ENCODE measurements at regions not wholly inside any gene's neighbourhood (a gene's known extent, or its start where the extent isn't known, plus 50 kb on each side); places are given as distances from the start of the nearest gene placed in this dataset.

- TF ChIP-seq ZNF462 (CRISPR knock-in tag; IDR thresholded peaks at IDR 0.05) (no peak), EZH2 (IDR thresholded peaks at IDR 0.05; ENCODE audit: low read depth, unreplicated experiment) (no peak), ZNF114 (CRISPR knock-in tag; IDR thresholded peaks at IDR 0.05) (no peak), CTCF (conservative IDR thresholded peaks at IDR 0.05; ENCODE audit: low read depth in 2 of 2) (no peak)
These were observed 1014.8 kb upstream of the FBXO33 start (continued) for GRCh38 chr14:40447017-40447416.

- Mint-ChIP-seq H3K27me3 (ENCODE audit: insufficient read depth, low read depth, poor library complexity) (no peaks in the 10 kb centered on the region), H3K27ac (no peak overlapping the region), H3K4me3 (no peak overlapping the region), H3K36me3 (ENCODE audit: low read depth) (no peaks in the 10 kb centered on the region), H3K4me1 (no peaks in the 10 kb centered on the region), H3K9me3 (no peaks in the 10 kb centered on the region)
- Histone ChIP-seq H2AFZ (no peak overlapping the region), H3K27ac (ENCODE audit: low read depth) (no peak overlapping the region), H3K4me2 (no peak overlapping the region), H3F3A (replicated peaks; ENCODE audit: low read depth) (no peaks in the 10 kb centered on the region), H3K36me3 (ENCODE audit: insufficient read depth) (no peaks in the 10 kb centered on the region), H3K27me3 (ENCODE audit: insufficient read depth) (no peaks in the 10 kb centered on the region), H3K79me2 (replicated peaks; ENCODE audit: insufficient read depth) (no peaks in the 10 kb centered on the region), H3K4me1 (ENCODE audit: insufficient read depth) (no peaks in the 10 kb centered on the region), H4K20me1 (replicated peaks; ENCODE audit: insufficient read depth) (no peaks in the 10 kb centered on the region), H3K9me2 (ENCODE audit: insufficient read depth) (0 out of 2 replicates have a peak, but pooled peaks cover 3% of the 10 kb centered on the region), H3K4me3 (no peak overlapping the region)
- ATAC-seq (no peak), DNase-seq (ENCODE audit: low spot score) (no peak)
- no peak for TF ChIP-seq POLR2AphosphoS5 (IDR thresholded peaks at IDR 0.05; ENCODE audit: low read depth)
- TF ChIP-seq ZNF331 (CRISPR knock-in tag; IDR thresholded peaks at IDR 0.05; ENCODE audit: low read depth), result no peak
- TF ChIP-seq ZNF114 (CRISPR knock-in tag; IDR thresholded peaks at IDR 0.05), result no peak
- TF ChIP-seq REST (IDR thresholded peaks at IDR 0.05; ENCODE audit: unreplicated experiment), result no peak
- no peak for TF ChIP-seq EZH2 (IDR thresholded peaks at IDR 0.05; ENCODE audit: low read depth, unreplicated experiment)
- no peak for TF ChIP-seq EZH2phosphoT487 (IDR thresholded peaks at IDR 0.05; ENCODE audit: unreplicated experiment)
These were observed 1012.8 kb upstream of the FBXO33 start for GRCh38 chr14:40445020-40445419.

All from GM23338 (cell line).